ENCODE measurements at regions not wholly inside any gene's neighbourhood (a gene's known extent, or its start where the extent isn't known, plus 50 kb on each side); places are given as distances from the start of the nearest gene placed in this dataset.

DNA sequence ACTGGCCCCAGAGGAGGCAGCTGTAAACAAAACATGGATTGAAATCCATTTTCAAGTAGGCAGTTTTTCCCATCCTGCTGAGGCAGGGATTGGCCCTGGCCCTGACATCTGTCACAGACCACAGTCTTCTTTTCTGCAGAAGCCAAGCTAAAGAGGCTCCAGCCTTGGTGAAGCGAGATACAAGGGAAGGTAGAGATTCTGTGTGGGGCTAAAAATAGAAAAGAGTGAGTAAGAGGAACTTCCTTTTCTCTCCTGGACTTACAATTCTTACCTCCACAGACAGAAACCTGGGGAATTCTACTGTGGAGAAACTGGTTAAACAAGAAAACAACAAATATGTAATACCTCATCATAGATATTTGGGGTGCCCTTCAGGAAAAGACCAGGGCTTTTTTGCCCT lies 624.8 kb upstream of the FZD8 start:
- ChIA-PET CTCF (no interaction called here), POLR2A (no interaction called here), RAD21 (ENCODE audit: low non-redundant PET in 1 of 2, low total read pairs in 2 of 2, uncharacterized antibody in 2 of 2, unreplicated experiment in 2 of 2) (no interaction called here)
- H2AFZ ChIP-seq (ENCODE audit: low read depth, low read length, poor library complexity, severe bottlenecking) = no peak overlapping the region
- H3K4me1 ChIP-seq (ENCODE audit: control insufficient read depth in 1 of 2, insufficient read depth in 2 of 2, low read length in 2 of 2) = no peaks in the 10 kb centered on the region
- no peaks in the 10 kb centered on the region for H4K20me1 ChIP-seq (ENCODE audit: insufficient read depth)
- BruUV-seq (replicated peaks) = no TSS peak
- H3K9me2 ChIP-seq (ENCODE audit: insufficient read depth) = no peaks in the 10 kb centered on the region
- H3K27me3 ChIP-seq (ENCODE audit: insufficient read depth, low read length) = no peaks in the 10 kb centered on the region
- no peak for DNase-seq (ENCODE audit: low read depth, low spot score)
- intact Hi-C loops (cut with micrococcal nuclease) = no loop called here
- H3K4me2 ChIP-seq (ENCODE audit: low read length) = no peak overlapping the region
- H3K27ac ChIP-seq (ENCODE audit: low read depth, low read length) = no peak overlapping the region
- no peak overlapping the region for H3K4me3 ChIP-seq (replicated peaks in 1 of 2; ENCODE audit: low read depth in 1 of 2, low read length in 2 of 2)
- no peak overlapping the region for H3K9ac ChIP-seq (ENCODE audit: low read length)
- no peaks in the 10 kb centered on the region for H3K36me3 ChIP-seq (ENCODE audit: control insufficient read depth in 1 of 2, insufficient read depth in 2 of 2, low read length in 2 of 2)
- TF ChIP-seq SIN3A (IDR thresholded peaks at IDR 0.05; ENCODE audit: low read depth) (no peak), SP1 (IDR thresholded peaks at IDR 0.05; ENCODE audit: low read depth) (no peak), CEBPB (IDR thresholded peaks at IDR 0.05; ENCODE audit: low read depth) (no peak), RAD21 (IDR thresholded peaks at IDR 0.05; ENCODE audit: low read depth) (no peak), ELF1 (IDR thresholded peaks at IDR 0.05; ENCODE audit: borderline replicate concordance, low read depth) (no peak), POLR2AphosphoS5 (IDR thresholded peaks at IDR 0.05; ENCODE audit: low read depth, low read length) (no peak), EGR1 (IDR thresholded peaks at IDR 0.05; ENCODE audit: low read depth) (no peak), SRF (IDR thresholded peaks at IDR 0.05; ENCODE audit: low read depth) (no peak), EZH2 (IDR thresholded peaks at IDR 0.05) (no peak), YY1 (IDR thresholded peaks at IDR 0.05; ENCODE audit: extremely low read depth, insufficient replicate concordance, low read depth, low read length) (no peak), FOSL1 (IDR thresholded peaks at IDR 0.05; ENCODE audit: low read depth) (no peak), ZNF274 (IDR thresholded peaks at IDR 0.05; ENCODE audit: low read depth, low read length) (no peak), POLR2A (IDR thresholded peaks at IDR 0.05; ENCODE audit: borderline replicate concordance, extremely low read depth, insufficient read depth, insufficient read length) (no peak), CBX3 (IDR thresholded peaks at IDR 0.05; ENCODE audit: low read depth) (no peak), TCF7L2 (IDR thresholded peaks at IDR 0.05; ENCODE audit: borderline replicate concordance, extremely low read depth, insufficient read depth, insufficient read length) (no peak)
- TF ChIP-seq, protein P1, sequence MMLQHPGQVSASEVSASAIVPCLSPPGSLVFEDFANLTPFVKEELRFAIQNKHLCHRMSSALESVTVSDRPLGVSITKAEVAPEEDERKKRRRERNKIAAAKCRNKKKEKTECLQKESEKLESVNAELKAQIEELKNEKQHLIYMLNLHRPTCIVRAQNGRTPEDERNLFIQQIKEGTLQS (IDR thresholded peaks at IDR 0.05) = no peak
- TF ChIP-seq, protein P2, sequence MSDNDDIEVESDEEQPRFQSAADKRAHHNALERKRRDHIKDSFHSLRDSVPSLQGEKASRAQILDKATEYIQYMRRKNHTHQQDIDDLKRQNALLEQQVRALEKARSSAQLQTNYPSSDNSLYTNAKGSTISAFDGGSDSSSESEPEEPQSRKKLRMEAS (IDR thresholded peaks at IDR 0.05) = no peak
- TF ChIP-seq, protein P3, sequence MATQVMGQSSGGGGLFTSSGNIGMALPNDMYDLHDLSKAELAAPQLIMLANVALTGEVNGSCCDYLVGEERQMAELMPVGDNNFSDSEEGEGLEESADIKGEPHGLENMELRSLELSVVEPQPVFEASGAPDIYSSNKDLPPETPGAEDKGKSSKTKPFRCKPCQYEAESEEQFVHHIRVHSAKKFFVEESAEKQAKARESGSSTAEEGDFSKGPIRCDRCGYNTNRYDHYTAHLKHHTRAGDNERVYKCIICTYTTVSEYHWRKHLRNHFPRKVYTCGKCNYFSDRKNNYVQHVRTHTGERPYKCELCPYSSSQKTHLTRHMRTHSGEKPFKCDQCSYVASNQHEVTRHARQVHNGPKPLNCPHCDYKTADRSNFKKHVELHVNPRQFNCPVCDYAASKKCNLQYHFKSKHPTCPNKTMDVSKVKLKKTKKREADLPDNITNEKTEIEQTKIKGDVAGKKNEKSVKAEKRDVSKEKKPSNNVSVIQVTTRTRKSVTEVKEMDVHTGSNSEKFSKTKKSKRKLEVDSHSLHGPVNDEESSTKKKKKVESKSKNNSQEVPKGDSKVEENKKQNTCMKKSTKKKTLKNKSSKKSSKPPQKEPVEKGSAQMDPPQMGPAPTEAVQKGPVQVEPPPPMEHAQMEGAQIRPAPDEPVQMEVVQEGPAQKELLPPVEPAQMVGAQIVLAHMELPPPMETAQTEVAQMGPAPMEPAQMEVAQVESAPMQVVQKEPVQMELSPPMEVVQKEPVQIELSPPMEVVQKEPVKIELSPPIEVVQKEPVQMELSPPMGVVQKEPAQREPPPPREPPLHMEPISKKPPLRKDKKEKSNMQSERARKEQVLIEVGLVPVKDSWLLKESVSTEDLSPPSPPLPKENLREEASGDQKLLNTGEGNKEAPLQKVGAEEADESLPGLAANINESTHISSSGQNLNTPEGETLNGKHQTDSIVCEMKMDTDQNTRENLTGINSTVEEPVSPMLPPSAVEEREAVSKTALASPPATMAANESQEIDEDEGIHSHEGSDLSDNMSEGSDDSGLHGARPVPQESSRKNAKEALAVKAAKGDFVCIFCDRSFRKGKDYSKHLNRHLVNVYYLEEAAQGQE (IDR thresholded peaks at IDR 0.05; ENCODE audit: low read depth) = no peak
- ATAC-seq = no peak
- H3K79me2 ChIP-seq (ENCODE audit: insufficient read depth, low read length) = no peaks in the 10 kb centered on the region
- peaks cover 11 to 29% of the 10 kb centered on the region in 2 experiments; a peak in 3 of 4 replicates for H3K9me3 ChIP-seq (ENCODE audit: control insufficient read depth in 1 of 2, insufficient read depth in 1 of 2, low read depth in 1 of 2, low read length in 2 of 2)
